Pancreas (tissue), 10 donors: ENCODE measurements at regions not wholly inside any gene's neighbourhood (a gene's known extent, or its start where the extent isn't known, plus 50 kb on each side); places are given as distances from the start of the nearest gene placed in this dataset.

Source experiments
- ATAC-seq, 4 donors: fragments of 200-7000 bp; cut with Tn5 transposase; one replicate each; pipeline versions ENCODE4 v1.8.0 to v1.9.1; 2020; ENCODE audit warnings: mild to moderate bottlenecking in 4 of 4, moderate library complexity in 4 of 4
- DNase-seq, 6 donors: peaks; one replicate each; pipeline ENCODE4 v3.0.0-alpha.2; 2020
- FAIRE-seq: peaks from 2 replicates; lab custom pipeline; 2012; peaks lifted over from hg19 to GRCh38; lab: Jason Lieb, UNC
- H3K27ac ChIP-seq, 4 donors: fragments of 200-600 bp; sonication (generic); 1 replicate in 3 of 4; 2 replicates in 1 of 4; pipeline versions ENCODE4 v1.5.0 to v1.8.0; 2020
- H3K27me3 ChIP-seq, 4 donors: fragments of 200-600 bp; one replicate each; pipeline ENCODE4 v1.8.0; 2021
- H3K36me3 ChIP-seq, 3 donors: fragments of 200-600 bp; sonication (generic) in 1 of 3; one replicate each; pipeline versions ENCODE4 v1.5.0 to v1.8.0; 2020 to 2021
- H3K4me1 ChIP-seq, 3 donors: fragments of 200-600 bp; one replicate each; pipeline ENCODE4 v1.8.0; 2021
- H3K4me3 ChIP-seq, 4 donors: fragments of 200-600 bp; sonication (generic) in 2 of 4; one replicate each; pipeline versions ENCODE4 v1.5.0 to v1.8.0; 2020 to 2021
- H3K9me3 ChIP-seq, 4 donors: fragments of 200-600 bp; one replicate each; pipeline ENCODE4 v1.8.0; 2021
- WGBS, 2 donors: extraction: QIAGEN DNeasy Blood & Tissue Kit; methylation state at CpG; one replicate each; pipeline ENCODE4 v1.1.7; 2013; 5-methylcytosine and 5-hydroxymethylcytosine counted together
- intact Hi-C, 3 donors: fragments of 100-400 bp; cut with DNase I; formaldehyde crosslinking; loops; one replicate each; pipeline versions ENCODE4 v1.11.1 to v1.14.2; 2022
- TF ChIP-seq, protein P1 (sequence below), 4 donors: fragments of 200-600 bp; sonication (generic) in 3 of 4; IDR thresholded peaks; one replicate each; pipeline versions ENCODE4 v1.5.0 to v1.8.0; 2021; ENCODE audit warnings: antibody characterized with exemption in 4 of 4
- donor health status: healthy with polysubstance abuse.
- donor health status: DM: no; HTN: no; CAD: no; lungs with moderate emphysema.
- donor health status: DM: no; HTN: no; CAD: no.
- donor health status: control.
- donor health status: control.
- donor health status: Bipolar disorder and iron deficiency.
- donor health status: DM: yes; HTN: yes; CAD: no.
- donor health status: DM: no; HTN: no; CAD: no.
- donor health status: DM: no; HTN: no; CAD: no.
- donor health status: DM: yes; HTN: yes; CAD: no.

GRCh38 chr4:162499478-162499877 lies 335.7 kb upstream of the FSTL5 start:
- WGBS, 2 donors, result 45 to 69% methylated on average over 1 of the region's 1 CpG
- FAIRE-seq (no peak), ATAC-seq (peak in 1 of 4 donors; percentile 42), DNase-seq (no peak)
- no peak overlapping the region for H3K27ac ChIP-seq
- no peaks in the 10 kb centered on the region for H3K27me3 ChIP-seq
- H3K36me3 ChIP-seq, result no peaks in the 10 kb centered on the region
- H3K4me3 ChIP-seq, result no peak overlapping the region
- TF ChIP-seq, protein P1, sequence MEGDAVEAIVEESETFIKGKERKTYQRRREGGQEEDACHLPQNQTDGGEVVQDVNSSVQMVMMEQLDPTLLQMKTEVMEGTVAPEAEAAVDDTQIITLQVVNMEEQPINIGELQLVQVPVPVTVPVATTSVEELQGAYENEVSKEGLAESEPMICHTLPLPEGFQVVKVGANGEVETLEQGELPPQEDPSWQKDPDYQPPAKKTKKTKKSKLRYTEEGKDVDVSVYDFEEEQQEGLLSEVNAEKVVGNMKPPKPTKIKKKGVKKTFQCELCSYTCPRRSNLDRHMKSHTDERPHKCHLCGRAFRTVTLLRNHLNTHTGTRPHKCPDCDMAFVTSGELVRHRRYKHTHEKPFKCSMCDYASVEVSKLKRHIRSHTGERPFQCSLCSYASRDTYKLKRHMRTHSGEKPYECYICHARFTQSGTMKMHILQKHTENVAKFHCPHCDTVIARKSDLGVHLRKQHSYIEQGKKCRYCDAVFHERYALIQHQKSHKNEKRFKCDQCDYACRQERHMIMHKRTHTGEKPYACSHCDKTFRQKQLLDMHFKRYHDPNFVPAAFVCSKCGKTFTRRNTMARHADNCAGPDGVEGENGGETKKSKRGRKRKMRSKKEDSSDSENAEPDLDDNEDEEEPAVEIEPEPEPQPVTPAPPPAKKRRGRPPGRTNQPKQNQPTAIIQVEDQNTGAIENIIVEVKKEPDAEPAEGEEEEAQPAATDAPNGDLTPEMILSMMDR (IDR thresholded peaks at IDR 0.05), result peak in 1 of 4 donors; percentile 21
- no peaks in the 10 kb centered on the region for H3K4me1 ChIP-seq
- intact Hi-C loops, result loop anchor here in 2 of 3 donors (10.0 kb wide), 1 partner anchor 835 kb away; the partner anchor contains the start of gene NPY1R (in 2 of the 2)
- no peaks in the 10 kb centered on the region for H3K9me3 ChIP-seq

DNA sequence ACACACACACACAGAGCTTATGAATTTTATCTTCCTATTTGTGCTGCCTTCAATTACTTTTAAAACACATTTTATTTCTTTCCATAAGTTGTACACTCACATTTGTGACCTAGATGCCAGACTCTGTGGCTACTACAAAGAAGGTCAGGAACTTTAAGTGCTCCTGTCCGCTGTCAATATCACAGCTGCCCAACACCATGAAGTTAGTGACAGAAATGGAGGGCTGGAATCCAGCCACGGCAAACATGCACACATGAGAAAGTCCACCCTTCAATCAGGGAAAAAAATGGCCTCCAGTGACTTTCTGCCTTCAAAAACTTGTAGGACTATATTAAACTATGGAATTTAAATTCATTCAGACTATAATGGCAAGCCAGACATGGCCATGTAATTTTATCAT lies 334.4 kb upstream of the FSTL5 start:
- H3K4me3 ChIP-seq, result peak overlapping the region in 1 of 4 donors; percentile 22
- no peaks in the 10 kb centered on the region for H3K36me3 ChIP-seq
- intact Hi-C loops, result loop anchor here in 2 of 3 donors (10.0 kb wide), 1 partner anchor 837 kb away; the partner anchor contains the start of gene NPY1R (in 2 of the 2)
- FAIRE-seq, result no peak
- WGBS, 2 donors, result 13 to 19% methylated on average over 2 of the region's 2 CpGs
- DNase-seq, result peak in 4 of 6 donors; percentile 29 to 47 (median 44)
- no peaks in the 10 kb centered on the region for H3K4me1 ChIP-seq
- H3K9me3 ChIP-seq, result no peaks in the 10 kb centered on the region
- H3K27me3 ChIP-seq, result no peaks in the 10 kb centered on the region
- no peak overlapping the region for H3K27ac ChIP-seq
- peak; percentile 78 to 88 (median 83) for ATAC-seq
- TF ChIP-seq, protein P1 (IDR thresholded peaks at IDR 0.05), result no peak

GRCh38 chr4:162497564-162498167 lies 333.9 kb upstream of the FSTL5 start:
- intact Hi-C loops, result loop anchor here in 2 of 3 donors (10.0 kb wide), 1 partner anchor 837 kb away; the partner anchor contains the start of gene NPY1R (in 2 of the 2)
- peak; percentile 75 for FAIRE-seq

DNA sequence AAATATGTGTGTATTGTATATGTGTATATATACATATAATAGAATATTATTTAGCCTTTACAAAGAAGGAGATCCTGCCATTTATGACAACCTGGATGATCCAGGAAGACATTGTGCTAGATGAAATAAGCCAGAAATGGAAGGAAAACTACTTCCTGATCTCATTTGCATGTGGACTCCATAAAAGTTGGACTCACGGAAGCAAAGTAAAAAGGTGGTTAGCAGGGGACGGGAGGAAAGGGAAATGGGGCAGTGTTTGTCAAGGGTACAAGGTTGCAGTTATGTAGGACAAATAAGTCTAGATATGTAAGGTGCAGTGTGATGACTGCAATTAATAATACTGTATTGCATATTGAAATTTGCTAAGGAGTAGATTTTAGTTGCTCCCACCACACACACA lies 331.1 kb upstream of the FSTL5 start:
- TF ChIP-seq, protein P1 (IDR thresholded peaks at IDR 0.05), result no peak
- H3K27ac ChIP-seq, result no peak overlapping the region
- WGBS, 2 donors, result 42 to 65% methylated on average over 2 of the region's 2 CpGs
- ATAC-seq (no peak), FAIRE-seq (peak; percentile 51), DNase-seq (no peak)
- intact Hi-C loops, result loop anchor here in 2 of 3 donors (10.0 kb wide), 1 partner anchor 840 kb away; the partner anchor contains the start of gene NPY1R (in 2 of the 2)
- no peak overlapping the region for H3K4me3 ChIP-seq
- no peaks in the 10 kb centered on the region for H3K36me3 ChIP-seq
- H3K27me3 ChIP-seq, result no peaks in the 10 kb centered on the region
- no peaks in the 10 kb centered on the region for H3K4me1 ChIP-seq
- no peaks in the 10 kb centered on the region for H3K9me3 ChIP-seq

More at GRCh38 chr4:162497564-162498167, 333.9 kb upstream of the FSTL5 start:
- ATAC-seq (peak; percentile 93 to 99 (median 95)), DNase-seq (peak in 1 of 6 donors; percentile 19)
- Histone ChIP-seq H3K4me1 (no peaks in the 10 kb centered on the region), H3K9me3 (no peaks in the 10 kb centered on the region), H3K4me3 (peak overlapping the region in 2 of 4 donors; percentile 15 to 22), H3K27me3 (no peaks in the 10 kb centered on the region), H3K27ac (no peak overlapping the region), H3K36me3 (no peaks in the 10 kb centered on the region)
- TF ChIP-seq, protein P1 (IDR thresholded peaks at IDR 0.05), result peak; percentile 41 to 69 (median 55)
- 1 to 3% methylated on average over 5 of the region's 5 CpGs for WGBS, 2 donors

GRCh38 chr4:162485486-162485885 lies 321.7 kb upstream of the FSTL5 start:
- 76 to 90% methylated on average over 6 of the region's 6 CpGs for WGBS, 2 donors
- Histone ChIP-seq H3K4me1 (no peaks in the 10 kb centered on the region), H3K4me3 (no peak overlapping the region), H3K36me3 (no peaks in the 10 kb centered on the region), H3K27ac (no peak overlapping the region), H3K27me3 (peaks cover 0 to 2% (median 0%) of the 10 kb centered on the region in 4 donors), H3K9me3 (no peaks in the 10 kb centered on the region)
- TF ChIP-seq, protein P1 (IDR thresholded peaks at IDR 0.05), result no peak
- intact Hi-C loops, result no loop called here
- FAIRE-seq (no peak), DNase-seq (no peak), ATAC-seq (no peak)
